Lower leg skin (tissue), 3 donors: ENCODE measurements at regions not wholly inside any gene's neighbourhood (a gene's known extent, or its start where the extent isn't known, plus 50 kb on each side); places are given as distances from the start of the nearest gene placed in this dataset.

Source experiments
- POLR2A ChIP-seq, 2 donors: fragments of 450-650 bp; IDR thresholded peaks; one replicate each; pipeline ENCODE4 v1.6.1; 2016 to 2017; ENCODE audit warnings: antibody characterized with exemption in 2 of 2, mild to moderate bottlenecking in 1 of 2, moderate library complexity in 1 of 2
- TF ChIP-seq, protein P1 (sequence below), 3 donors: fragments of 450-650 bp; IDR thresholded peaks; one replicate each; pipeline ENCODE4 v1.5.1; 2016; ENCODE audit warnings: antibody characterized with exemption in 3 of 3, mild to moderate bottlenecking in 3 of 3, moderate library complexity in 2 of 3

- TF ChIP-seq POLR2A (IDR thresholded peaks at IDR 0.05), result no peak
- TF ChIP-seq, protein P1, sequence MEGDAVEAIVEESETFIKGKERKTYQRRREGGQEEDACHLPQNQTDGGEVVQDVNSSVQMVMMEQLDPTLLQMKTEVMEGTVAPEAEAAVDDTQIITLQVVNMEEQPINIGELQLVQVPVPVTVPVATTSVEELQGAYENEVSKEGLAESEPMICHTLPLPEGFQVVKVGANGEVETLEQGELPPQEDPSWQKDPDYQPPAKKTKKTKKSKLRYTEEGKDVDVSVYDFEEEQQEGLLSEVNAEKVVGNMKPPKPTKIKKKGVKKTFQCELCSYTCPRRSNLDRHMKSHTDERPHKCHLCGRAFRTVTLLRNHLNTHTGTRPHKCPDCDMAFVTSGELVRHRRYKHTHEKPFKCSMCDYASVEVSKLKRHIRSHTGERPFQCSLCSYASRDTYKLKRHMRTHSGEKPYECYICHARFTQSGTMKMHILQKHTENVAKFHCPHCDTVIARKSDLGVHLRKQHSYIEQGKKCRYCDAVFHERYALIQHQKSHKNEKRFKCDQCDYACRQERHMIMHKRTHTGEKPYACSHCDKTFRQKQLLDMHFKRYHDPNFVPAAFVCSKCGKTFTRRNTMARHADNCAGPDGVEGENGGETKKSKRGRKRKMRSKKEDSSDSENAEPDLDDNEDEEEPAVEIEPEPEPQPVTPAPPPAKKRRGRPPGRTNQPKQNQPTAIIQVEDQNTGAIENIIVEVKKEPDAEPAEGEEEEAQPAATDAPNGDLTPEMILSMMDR (IDR thresholded peaks at IDR 0.05), result no peak
Measured at GRCh38 chr11:8790968-8791367, 108.4 kb downstream of the RPL27A start.
